GM12891 (cell line): ENCODE measurements at regions not wholly inside any gene's neighbourhood (a gene's known extent, or its start where the extent isn't known, plus 50 kb on each side); places are given as distances from the start of the nearest gene placed in this dataset.

Source experiments
- DNase-seq: peaks from one replicate; pipeline ENCODE4 v3.0.0; 2011; ENCODE audit warnings: low spot score; ENCODE audit not compliant: insufficient read length
- FAIRE-seq: peaks from 2 replicates; lab custom pipeline; 2011; peaks lifted over from hg19 to GRCh38; lab: Jason Lieb, UNC
- PAX5 ChIP-seq: IDR thresholded peaks from 2 replicates; pipeline ENCODE4 v1.6.1; 2011; ENCODE audit warnings: low read length, moderate library complexity, mild to moderate bottlenecking; ENCODE audit not compliant: insufficient read depth, severe bottlenecking
- POLR2A ChIP-seq: IDR thresholded peaks from 2 replicates; pipeline ENCODE4 v1.6.1; 2011; ENCODE audit warnings: low read depth, low read length, control low read depth
- POLR2AphosphoS5 ChIP-seq: IDR thresholded peaks from 2 replicates; pipeline ENCODE4 v1.6.1; 2011; ENCODE audit warnings: low read depth, low read length, control low read depth
- POU2F2 ChIP-seq: IDR thresholded peaks from 2 replicates; pipeline ENCODE4 v1.6.1; 2011; ENCODE audit warnings: low read depth, mild to moderate bottlenecking, control low read depth, low read length, moderate library complexity
- SPI1 ChIP-seq: IDR thresholded peaks from 2 replicates; pipeline ENCODE4 v1.6.1; 2011; ENCODE audit warnings: low read depth, low read length, control low read depth
- TAF1 ChIP-seq: IDR thresholded peaks from 2 replicates; pipeline ENCODE4 v1.6.1; 2011; ENCODE audit warnings: low read depth, low read length, control low read depth

GRCh38 chr9:6080154-6080716 is 64.8 kb upstream of the RANBP6 start:
- TF ChIP-seq POLR2AphosphoS5 (no peak), SPI1 (peak; percentile 34; the same call in 1 of the 2 replicates), POLR2A (no peak), POU2F2 (no peak), PAX5 (no peak)
- DNase-seq = no peak
- FAIRE-seq = peak; percentile 81

- FAIRE-seq = no peak
- no peak for TF ChIP-seq TAF1
- TF ChIP-seq POLR2A = no peak
- no peak for TF ChIP-seq POU2F2
- TF ChIP-seq POLR2AphosphoS5 = no peak
- no peak for TF ChIP-seq PAX5
- no peak for TF ChIP-seq SPI1
- no peak for DNase-seq
Measured at GRCh38 chr9:6079386-6079785, 64.0 kb upstream of the RANBP6 start.

- TF ChIP-seq POLR2AphosphoS5 = no peak
- TF ChIP-seq TAF1 = no peak
- TF ChIP-seq POU2F2 = no peak
- DNase-seq = no peak
- no peak for FAIRE-seq
Measured at GRCh38 chr9:6078382-6079105, 63.1 kb upstream of the RANBP6 start.

- DNase-seq = no peak
- TF ChIP-seq POLR2AphosphoS5 (no peak), SPI1 (no peak), TAF1 (no peak), POLR2A (no peak)
- FAIRE-seq = no peak
Measured at GRCh38 chr9:6076851-6077250, 61.4 kb upstream of the RANBP6 start.

- DNase-seq (no peak), FAIRE-seq (no peak)
- TF ChIP-seq POLR2AphosphoS5 = no peak
- TF ChIP-seq PAX5 = no peak
- no peak for TF ChIP-seq TAF1
- TF ChIP-seq SPI1 = no peak
Measured at GRCh38 chr9:6073731-6074130, 58.3 kb upstream of the RANBP6 start.

- DNase-seq = no peak
- FAIRE-seq = peak; percentile 43
- TF ChIP-seq POLR2AphosphoS5 = no peak
Measured at GRCh38 chr9:6072865-6073264, 57.4 kb upstream of the RANBP6 start.

- no peak for DNase-seq
- FAIRE-seq = no peak
- TF ChIP-seq SPI1 (no peak), PAX5 (no peak), POU2F2 (no peak), TAF1 (no peak), POLR2AphosphoS5 (no peak)
Measured at GRCh38 chr9:6072453-6072852, 57.0 kb upstream of the RANBP6 start.

GRCh38 chr9:6068983-6069382 is 53.6 kb upstream of the RANBP6 start:
- FAIRE-seq = peak; percentile 86
- TF ChIP-seq POU2F2 (no peak), PAX5 (no peak), SPI1 (peak; percentile 84)
- no peak for DNase-seq

GRCh38 chr9:6067426-6067825 is 52.0 kb upstream of the RANBP6 start:
- FAIRE-seq (peak; percentile 33), DNase-seq (no peak)
- no peak for TF ChIP-seq POU2F2
- TF ChIP-seq PAX5 = no peak
- no peak for TF ChIP-seq SPI1
- TF ChIP-seq POLR2AphosphoS5 = no peak
- no peak for TF ChIP-seq POLR2A
- no peak for TF ChIP-seq TAF1
